Erythroblast (primary cell): ENCODE measurements at regions not wholly inside any gene's neighbourhood (a gene's known extent, or its start where the extent isn't known, plus 50 kb on each side); places are given as distances from the start of the nearest gene placed in this dataset.

Experiments
- GATA1 ChIP-seq: IDR thresholded peaks from 2 replicates; pipeline ENCODE4 v1.6.1; 2011; ENCODE audit warnings: low read depth, mild to moderate bottlenecking, control low read depth, low read length, moderate library complexity
- POLR2A ChIP-seq: IDR thresholded peaks from 2 replicates; pipeline ENCODE4 v1.6.1; 2011; ENCODE audit warnings: mild to moderate bottlenecking, low read length

DNA sequence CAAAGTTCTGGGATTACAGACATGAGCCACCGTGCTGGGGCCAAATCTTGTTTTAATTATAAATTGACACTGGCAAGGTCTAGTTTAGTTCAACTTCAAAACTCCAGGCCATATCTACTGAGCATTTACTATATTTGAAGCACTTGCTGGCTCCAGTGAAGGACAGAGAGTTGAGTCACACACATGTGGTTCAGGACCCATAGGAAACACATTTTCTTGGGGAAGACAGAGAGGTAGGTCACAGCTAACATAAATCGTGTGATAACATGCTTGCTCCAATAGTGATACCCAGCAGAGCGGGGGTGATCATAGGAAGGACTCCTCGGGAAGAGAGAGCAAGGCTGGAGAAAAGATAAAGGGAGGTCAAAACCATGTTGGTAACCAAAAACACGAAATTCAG lies 170.6 kb upstream of the TSC22D1 start:
- TF ChIP-seq POLR2A (no peak), GATA1 (no peak)
